ENCODE measurements at regions not wholly inside any gene's neighbourhood (a gene's known extent, or its start where the extent isn't known, plus 50 kb on each side); places are given as distances from the start of the nearest gene placed in this dataset.
A peak's percentile ranks its signal among the peaks of the same experiment; 100 is the strongest.

GRCh38 chr2:22817197-22817596 is 567.8 kb upstream of the KLHL29 start:
- WGBS (ENCODE audit: extremely low coverage, insufficient coverage, low lambda C conversion rate) = no CpG with 5 or more reads among the region's 4 CpGs

GRCh38 chr2:22821458-22821857 is 563.5 kb upstream of the KLHL29 start:
- H2AK5ac ChIP-seq (ENCODE audit: low read length) = no peak overlapping the region

More at GRCh38 chr2:22817197-22817596, 567.8 kb upstream of the KLHL29 start:
- Histone ChIP-seq H3K56ac (ENCODE audit: low read length) (no peak overlapping the region), H3K27ac (ENCODE audit: low read depth, low read length) (no peak overlapping the region), H3K36me3 (ENCODE audit: control insufficient read depth, insufficient read depth, low read length) (no peaks in the 10 kb centered on the region), H3K18ac (ENCODE audit: low read length) (no peak overlapping the region), H3K79me2 (ENCODE audit: control insufficient read depth, insufficient read depth, low read length) (no peaks in the 10 kb centered on the region), H3K4me1 (ENCODE audit: control insufficient read depth, low read depth, low read length) (no peaks in the 10 kb centered on the region), H3K23ac (ENCODE audit: low read length) (no peak overlapping the region), H2BK15ac (replicated peaks; ENCODE audit: low read depth) (no peak overlapping the region), H3K4ac (ENCODE audit: low read depth, low read length) (no peak overlapping the region), H2BK5ac (ENCODE audit: low read length) (no peak overlapping the region), H3K9ac (ENCODE audit: low read length) (no peak overlapping the region), H3K79me1 (ENCODE audit: low read length) (no peaks in the 10 kb centered on the region), H3K4me3 (ENCODE audit: low read length) (no peak overlapping the region), H3K27me3 (ENCODE audit: insufficient read depth, low read length, poor library complexity) (no peaks in the 10 kb centered on the region), H4K5ac (ENCODE audit: low read length) (no peak overlapping the region), H4K8ac (ENCODE audit: low read depth, low read length) (no peak overlapping the region), H3K4me2 (ENCODE audit: low read length) (no peak overlapping the region), H2AK5ac (ENCODE audit: low read length) (no peak overlapping the region), H2BK120ac (ENCODE audit: low read depth, low read length) (no peak overlapping the region)
- peak; percentile 50 for DNase-seq

GRCh38 chr2:22822835-22823234 is 562.1 kb upstream of the KLHL29 start:
- no peaks in the 10 kb centered on the region for H3K79me1 ChIP-seq (ENCODE audit: low read length)
- no peak overlapping the region for H2BK15ac ChIP-seq (replicated peaks; ENCODE audit: low read depth)
- H3K27me3 ChIP-seq (ENCODE audit: insufficient read depth, low read length, poor library complexity) = no peaks in the 10 kb centered on the region
- H4K5ac ChIP-seq (ENCODE audit: low read length) = no peak overlapping the region
- no peak for DNase-seq
- H3K9ac ChIP-seq (ENCODE audit: low read length) = no peak overlapping the region
- H4K8ac ChIP-seq (ENCODE audit: low read depth, low read length) = no peak overlapping the region
- H3K4ac ChIP-seq (ENCODE audit: low read depth, low read length) = no peak overlapping the region
- no peak overlapping the region for H3K18ac ChIP-seq (ENCODE audit: low read length)
- no peak overlapping the region for H2AK5ac ChIP-seq (ENCODE audit: low read length)
- no peak overlapping the region for H3K23ac ChIP-seq (ENCODE audit: low read length)
- no peak overlapping the region for H3K27ac ChIP-seq (ENCODE audit: low read depth, low read length)
- no peaks in the 10 kb centered on the region for H3K79me2 ChIP-seq (ENCODE audit: control insufficient read depth, insufficient read depth, low read length)
- no peak overlapping the region for H3K56ac ChIP-seq (ENCODE audit: low read length)
- no CpG with 5 or more reads among the region's 1 CpG for WGBS (ENCODE audit: extremely low coverage, insufficient coverage, low lambda C conversion rate)
- no peak overlapping the region for H3K4me2 ChIP-seq (ENCODE audit: low read length)
- H3K36me3 ChIP-seq (ENCODE audit: control insufficient read depth, insufficient read depth, low read length) = no peaks in the 10 kb centered on the region
- H3K4me1 ChIP-seq (ENCODE audit: control insufficient read depth, low read depth, low read length) = no peaks in the 10 kb centered on the region
- H2BK120ac ChIP-seq (ENCODE audit: low read depth, low read length) = no peak overlapping the region
- H3K4me3 ChIP-seq (ENCODE audit: low read length) = no peak overlapping the region
- no peak overlapping the region for H2BK5ac ChIP-seq (ENCODE audit: low read length)

More at GRCh38 chr2:22821458-22821857, 563.5 kb upstream of the KLHL29 start:
- Histone ChIP-seq H3K4me2 (ENCODE audit: low read length) (no peak overlapping the region), H3K4me3 (ENCODE audit: low read length) (no peak overlapping the region), H4K8ac (ENCODE audit: low read depth, low read length) (no peak overlapping the region), H3K4me1 (ENCODE audit: control insufficient read depth, low read depth, low read length) (no peaks in the 10 kb centered on the region), H3K9ac (ENCODE audit: low read length) (no peak overlapping the region), H3K27me3 (ENCODE audit: insufficient read depth, low read length, poor library complexity) (no peaks in the 10 kb centered on the region), H2BK5ac (ENCODE audit: low read length) (no peak overlapping the region), H2BK15ac (replicated peaks; ENCODE audit: low read depth) (no peak overlapping the region), H3K56ac (ENCODE audit: low read length) (no peak overlapping the region), H3K79me1 (ENCODE audit: low read length) (no peaks in the 10 kb centered on the region), H3K23ac (ENCODE audit: low read length) (no peak overlapping the region), H3K18ac (ENCODE audit: low read length) (no peak overlapping the region), H3K27ac (ENCODE audit: low read depth, low read length) (no peak overlapping the region), H4K5ac (ENCODE audit: low read length) (no peak overlapping the region), H3K4ac (ENCODE audit: low read depth, low read length) (no peak overlapping the region), H3K36me3 (ENCODE audit: control insufficient read depth, insufficient read depth, low read length) (no peaks in the 10 kb centered on the region), H2BK120ac (ENCODE audit: low read depth, low read length) (no peak overlapping the region), H3K79me2 (ENCODE audit: control insufficient read depth, insufficient read depth, low read length) (no peaks in the 10 kb centered on the region)
- no CpG with 5 or more reads among the region's 2 CpGs for WGBS (ENCODE audit: extremely low coverage, insufficient coverage, low lambda C conversion rate)
- no peak for DNase-seq

GRCh38 chr2:22824618-22825017 is 560.4 kb upstream of the KLHL29 start:
- H3K4ac ChIP-seq (ENCODE audit: low read depth, low read length) = no peak overlapping the region
- H3K36me3 ChIP-seq (ENCODE audit: control insufficient read depth, insufficient read depth, low read length) = no peaks in the 10 kb centered on the region
- H3K27ac ChIP-seq (ENCODE audit: low read depth, low read length) = no peak overlapping the region
- H2AK5ac ChIP-seq (ENCODE audit: low read length) = no peak overlapping the region
- no peak overlapping the region for H3K18ac ChIP-seq (ENCODE audit: low read length)
- no peak overlapping the region for H2BK120ac ChIP-seq (ENCODE audit: low read depth, low read length)
- no peak overlapping the region for H4K5ac ChIP-seq (ENCODE audit: low read length)
- no peak overlapping the region for H3K23ac ChIP-seq (ENCODE audit: low read length)
- no peak overlapping the region for H3K56ac ChIP-seq (ENCODE audit: low read length)
- no peak overlapping the region for H4K8ac ChIP-seq (ENCODE audit: low read depth, low read length)
- H3K9ac ChIP-seq (ENCODE audit: low read length) = no peak overlapping the region
- no peak overlapping the region for H2BK15ac ChIP-seq (replicated peaks; ENCODE audit: low read depth)
- H2BK5ac ChIP-seq (ENCODE audit: low read length) = no peak overlapping the region
- H3K4me1 ChIP-seq (ENCODE audit: control insufficient read depth, low read depth, low read length) = peaks cover 4% of the 10 kb centered on the region
- H3K27me3 ChIP-seq (ENCODE audit: insufficient read depth, low read length, poor library complexity) = no peaks in the 10 kb centered on the region
- no peak for DNase-seq
- no peaks in the 10 kb centered on the region for H3K79me2 ChIP-seq (ENCODE audit: control insufficient read depth, insufficient read depth, low read length)
- H3K4me3 ChIP-seq (ENCODE audit: low read length) = no peak overlapping the region
- no peaks in the 10 kb centered on the region for H3K79me1 ChIP-seq (ENCODE audit: low read length)
- no CpG with 5 or more reads among the region's 4 CpGs for whole genome bisulfite sequencing (ENCODE audit: extremely low coverage, insufficient coverage, low lambda C conversion rate)
- no peak overlapping the region for H3K4me2 ChIP-seq (ENCODE audit: low read length)

- Histone ChIP-seq H3K9ac (ENCODE audit: low read length) (no peak overlapping the region), H4K8ac (ENCODE audit: low read depth, low read length) (no peak overlapping the region), H3K4me2 (ENCODE audit: low read length) (no peak overlapping the region), H2BK5ac (ENCODE audit: low read length) (no peak overlapping the region), H3K4me3 (ENCODE audit: low read length) (no peak overlapping the region), H3K79me2 (ENCODE audit: control insufficient read depth, insufficient read depth, low read length) (no peaks in the 10 kb centered on the region), H3K27me3 (ENCODE audit: insufficient read depth, low read length, poor library complexity) (no peaks in the 10 kb centered on the region), H3K27ac (ENCODE audit: low read depth, low read length) (no peak overlapping the region), H3K18ac (ENCODE audit: low read length) (no peak overlapping the region), H3K36me3 (ENCODE audit: control insufficient read depth, insufficient read depth, low read length) (no peaks in the 10 kb centered on the region), H3K79me1 (ENCODE audit: low read length) (no peaks in the 10 kb centered on the region), H2BK15ac (replicated peaks; ENCODE audit: low read depth) (no peak overlapping the region), H3K56ac (ENCODE audit: low read length) (no peak overlapping the region), H2BK120ac (ENCODE audit: low read depth, low read length) (no peak overlapping the region), H3K4ac (ENCODE audit: low read depth, low read length) (no peak overlapping the region), H3K4me1 (ENCODE audit: control insufficient read depth, low read depth, low read length) (peaks cover 4% of the 10 kb centered on the region), H4K5ac (ENCODE audit: low read length) (no peak overlapping the region), H3K23ac (ENCODE audit: low read length) (no peak overlapping the region), H2AK5ac (ENCODE audit: low read length) (no peak overlapping the region)
- DNase-seq = no peak
- no CpG with 5 or more reads among the region's 1 CpG for WGBS (ENCODE audit: extremely low coverage, insufficient coverage, low lambda C conversion rate)
Observed at GRCh38 chr2:22826703-22827102, 558.3 kb upstream of the KLHL29 start.

- Histone ChIP-seq H2BK5ac (ENCODE audit: low read length) (no peak overlapping the region), H3K23ac (ENCODE audit: low read length) (no peak overlapping the region), H3K4ac (ENCODE audit: low read depth, low read length) (no peak overlapping the region), H3K4me1 (ENCODE audit: control insufficient read depth, low read depth, low read length) (peaks cover 4% of the 10 kb centered on the region), H3K79me2 (ENCODE audit: control insufficient read depth, insufficient read depth, low read length) (no peaks in the 10 kb centered on the region), H3K9ac (ENCODE audit: low read length) (no peak overlapping the region), H3K27ac (ENCODE audit: low read depth, low read length) (no peak overlapping the region), H3K27me3 (ENCODE audit: insufficient read depth, low read length, poor library complexity) (no peaks in the 10 kb centered on the region), H2BK120ac (ENCODE audit: low read depth, low read length) (no peak overlapping the region), H2AK5ac (ENCODE audit: low read length) (no peak overlapping the region), H3K79me1 (ENCODE audit: low read length) (no peaks in the 10 kb centered on the region), H3K4me3 (ENCODE audit: low read length) (no peak overlapping the region), H3K18ac (ENCODE audit: low read length) (no peak overlapping the region), H2BK15ac (replicated peaks; ENCODE audit: low read depth) (no peak overlapping the region), H3K56ac (ENCODE audit: low read length) (no peak overlapping the region), H4K5ac (ENCODE audit: low read length) (no peak overlapping the region), H4K8ac (ENCODE audit: low read depth, low read length) (no peak overlapping the region), H3K4me2 (ENCODE audit: low read length) (no peak overlapping the region), H3K36me3 (ENCODE audit: control insufficient read depth, insufficient read depth, low read length) (no peaks in the 10 kb centered on the region)
- DNase-seq = no peak
- WGBS (ENCODE audit: extremely low coverage, insufficient coverage, low lambda C conversion rate) = no CpG with 5 or more reads among the region's 5 CpGs
Observed at GRCh38 chr2:22829791-22830190, 555.2 kb upstream of the KLHL29 start.
